ENCODE measurements at regions not wholly inside any gene's neighbourhood (a gene's known extent, or its start where the extent isn't known, plus 50 kb on each side); places are given as distances from the start of the nearest gene placed in this dataset.

DNA sequence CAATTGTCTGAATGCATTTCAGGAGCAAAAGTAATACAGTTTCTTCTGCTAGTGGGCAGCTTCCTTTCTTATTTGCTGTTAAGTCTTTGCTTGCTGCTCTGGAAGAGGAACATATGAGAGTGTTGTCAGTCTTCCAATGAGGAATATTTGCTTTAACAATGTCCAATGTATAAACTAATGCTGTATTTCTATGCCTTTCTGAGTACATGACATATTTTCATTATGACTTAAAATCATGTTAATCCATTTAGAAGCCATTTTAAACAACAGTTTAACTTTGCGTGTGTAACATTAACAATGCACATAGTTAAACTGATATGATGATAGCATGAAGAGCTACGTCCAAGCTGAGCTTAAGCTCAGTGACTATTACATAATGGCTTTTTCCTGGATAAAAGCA is 933.4 kb upstream of the GHITM start:
- TF ChIP-seq, protein P1, sequence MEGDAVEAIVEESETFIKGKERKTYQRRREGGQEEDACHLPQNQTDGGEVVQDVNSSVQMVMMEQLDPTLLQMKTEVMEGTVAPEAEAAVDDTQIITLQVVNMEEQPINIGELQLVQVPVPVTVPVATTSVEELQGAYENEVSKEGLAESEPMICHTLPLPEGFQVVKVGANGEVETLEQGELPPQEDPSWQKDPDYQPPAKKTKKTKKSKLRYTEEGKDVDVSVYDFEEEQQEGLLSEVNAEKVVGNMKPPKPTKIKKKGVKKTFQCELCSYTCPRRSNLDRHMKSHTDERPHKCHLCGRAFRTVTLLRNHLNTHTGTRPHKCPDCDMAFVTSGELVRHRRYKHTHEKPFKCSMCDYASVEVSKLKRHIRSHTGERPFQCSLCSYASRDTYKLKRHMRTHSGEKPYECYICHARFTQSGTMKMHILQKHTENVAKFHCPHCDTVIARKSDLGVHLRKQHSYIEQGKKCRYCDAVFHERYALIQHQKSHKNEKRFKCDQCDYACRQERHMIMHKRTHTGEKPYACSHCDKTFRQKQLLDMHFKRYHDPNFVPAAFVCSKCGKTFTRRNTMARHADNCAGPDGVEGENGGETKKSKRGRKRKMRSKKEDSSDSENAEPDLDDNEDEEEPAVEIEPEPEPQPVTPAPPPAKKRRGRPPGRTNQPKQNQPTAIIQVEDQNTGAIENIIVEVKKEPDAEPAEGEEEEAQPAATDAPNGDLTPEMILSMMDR (optimal IDR thresholded peaks at IDR 0.05 in 1 of 3, IDR thresholded peaks at IDR 0.05 in 1 of 3, conservative IDR thresholded peaks at IDR 0.05 in 1 of 3; ENCODE audit: extremely low read depth in 1 of 3, insufficient read depth in 2 of 3, low read length in 3 of 3) = no peak
- TF ChIP-seq EZH2 (IDR thresholded peaks at IDR 0.05; ENCODE audit: low read length) = no peak

All from keratinocyte (primary cell).